PC-3 (cell line): ENCODE measurements at regions not wholly inside any gene's neighbourhood (a gene's known extent, or its start where the extent isn't known, plus 50 kb on each side); places are given as distances from the start of the nearest gene placed in this dataset.

Source experiments
- ATAC-seq: fragments of 200-7000 bp; cut with Tn5 transposase; 2 replicates; pipeline ENCODE4 v1.9.1; 2020; ENCODE audit warnings: mild to moderate bottlenecking, moderate library complexity
- BruUV-seq: library from RNA; stranded (reverse); fragments of 400-500 nt; replicated peaks from 2 replicates; lab custom pipeline; 2021; lab: Mats Ljungman, UMichigan
- CTCF ChIA-PET: fragments of 300-600 bp; sonication (Branson Sonifier 250); formaldehyde crosslinking; loops from one replicate; lab custom pipeline; 2022; ENCODE audit warnings: antibody characterized with exemption; lab: Charles Lee
- POLR2A ChIA-PET: fragments of 300-600 bp; sonication (Branson Sonifier 250); formaldehyde crosslinking; loops from one replicate; lab custom pipeline; 2022; ENCODE audit warnings: antibody characterized with exemption; ENCODE audit not compliant: unreplicated experiment; lab: Charles Lee
- DNase-seq: peaks from one replicate; pipeline ENCODE4 v3.0.0-alpha.2; 2015
- H2AFZ ChIP-seq: fragments of 300-600 bp; sonication (generic); 2 replicates; pipeline ENCODE4 v1.6.0; 2016; ENCODE audit warnings: antibody characterized with exemption, low read length
- H3F3A ChIP-seq: fragments of 300-600 bp; sonication (generic); one replicate; pipeline ENCODE4 v1.6.0; 2017; ENCODE audit warnings: antibody characterized with exemption, low read length, control low read depth, mild to moderate bottlenecking; ENCODE audit not compliant: unreplicated experiment
- H3K27ac ChIP-seq: fragments of 300-600 bp; sonication (generic); 2 replicates; pipeline ENCODE4 v1.5.1; 2016; ENCODE audit warnings: mild to moderate bottlenecking, low read length
- H3K27me3 ChIP-seq: fragments of 300-600 bp; sonication (generic); 2 replicates; pipeline ENCODE4 v1.6.1; 2016; ENCODE audit warnings: low read length, mixed read lengths
- H3K36me3 ChIP-seq: fragments of 300-600 bp; sonication (generic); 2 replicates; pipeline ENCODE4 v1.6.1; 2016; ENCODE audit warnings: low read depth, mixed run types, low read length, mixed read lengths
- H3K4me1 ChIP-seq: fragments of 300-600 bp; sonication (generic); 2 replicates; pipeline ENCODE4 v1.5.1; 2016; ENCODE audit warnings: low read length; ENCODE audit not compliant: insufficient read depth
- H3K4me2 ChIP-seq: fragments of 300-600 bp; sonication (generic); 2 replicates; pipeline ENCODE4 v1.6.0; 2016; ENCODE audit warnings: low read length
- H3K4me3 ChIP-seq: fragments of 300-600 bp; sonication (generic); 2 replicates; pipeline ENCODE4 v1.5.1; 2016; ENCODE audit warnings: mild to moderate bottlenecking, low read length, mixed read lengths
- H3K79me2 ChIP-seq: fragments of 300-600 bp; sonication (generic); 2 replicates; pipeline ENCODE4 v1.6.1; 2017; ENCODE audit warnings: low read length, mixed read lengths
- H3K9ac ChIP-seq: fragments of 300-600 bp; sonication (generic); 2 replicates; pipeline ENCODE4 v1.6.0; 2016; ENCODE audit warnings: mild to moderate bottlenecking, low read length
- H3K9me2 ChIP-seq: fragments of 300-600 bp; sonication (generic); replicated peaks from 2 replicates; pipeline ENCODE4 v1.6.1; 2016; ENCODE audit warnings: mixed run types, low read length, mixed read lengths
- H3K9me3 ChIP-seq: fragments of 300-600 bp; sonication (generic); 2 replicates; pipeline ENCODE4 v1.6.1; 2016; ENCODE audit warnings: low read length, mixed read lengths
- H4K20me1 ChIP-seq: fragments of 300-600 bp; sonication (generic); 2 replicates; pipeline ENCODE4 v1.6.1; 2016; ENCODE audit warnings: low read length, mixed read lengths
- CTCF ChIP-seq: fragments of 300-600 bp; sonication (generic); conservative IDR thresholded peaks from 2 replicates; pipeline ENCODE4 v1.5.1; 2017; ENCODE audit warnings: antibody characterized with exemption, low read depth, mild to moderate bottlenecking, low read length
- EZH2 ChIP-seq: fragments of 300-600 bp; sonication (generic); IDR thresholded peaks from one replicate; pipeline ENCODE4 v1.6.1; 2017; ENCODE audit warnings: antibody characterized with exemption, mild to moderate bottlenecking, low read length; ENCODE audit not compliant: unreplicated experiment
- EZH2phosphoT487 ChIP-seq: fragments of 300-600 bp; sonication (generic); IDR thresholded peaks from 2 replicates; pipeline ENCODE4 v1.6.1; 2018; ENCODE audit warnings: mild to moderate bottlenecking, antibody characterized with exemption, low read length, borderline replicate concordance
- intact Hi-C: fragments of 100-400 bp; cut with micrococcal nuclease; formaldehyde crosslinking; loops from 2 replicates; pipeline ENCODE4 v1.9.0; 2023

GRCh38 chr1:208312706-208313105 is 68.5 kb upstream of the PLXNA2 start:
- H3K9me2 ChIP-seq = no peaks in the 10 kb centered on the region
- H3K9me3 ChIP-seq = no peaks in the 10 kb centered on the region
- no peaks in the 10 kb centered on the region for H3F3A ChIP-seq
- ATAC-seq = no peak
- no TSS peak for BruUV-seq
- no peaks in the 10 kb centered on the region for H3K79me2 ChIP-seq
- POLR2A ChIA-PET = no interaction called here
- CTCF ChIA-PET = no interaction called here
- TF ChIP-seq CTCF (no peak), EZH2phosphoT487 (no peak), EZH2 (no peak)
- H2AFZ ChIP-seq = no peak overlapping the region
- no peaks in the 10 kb centered on the region for H3K36me3 ChIP-seq
- no peak overlapping the region for H3K9ac ChIP-seq
- peaks cover 66% of the 10 kb centered on the region for H3K27me3 ChIP-seq
- no peaks in the 10 kb centered on the region for H4K20me1 ChIP-seq
- no peaks in the 10 kb centered on the region for H3K4me1 ChIP-seq
- H3K4me3 ChIP-seq = no peak overlapping the region
- intact Hi-C loops = no loop called here
- DNase-seq = no peak
- H3K4me2 ChIP-seq = no peak overlapping the region
- no peak overlapping the region for H3K27ac ChIP-seq

- H3K27me3 ChIP-seq = peaks cover 69% of the 10 kb centered on the region
Measured at GRCh38 chr1:208314431-208314830, 70.2 kb upstream of the PLXNA2 start.

More at GRCh38 chr1:208314431-208314830, 70.2 kb upstream of the PLXNA2 start:
- Histone ChIP-seq H2AFZ (no peak overlapping the region), H3K36me3 (no peaks in the 10 kb centered on the region), H3K4me2 (no peak overlapping the region), H3K9me3 (no peaks in the 10 kb centered on the region), H3K27ac (no peak overlapping the region), H3K4me3 (no peak overlapping the region), H3K4me1 (no peaks in the 10 kb centered on the region), H3F3A (no peaks in the 10 kb centered on the region), H3K9me2 (no peaks in the 10 kb centered on the region), H3K9ac (no peak overlapping the region), H3K79me2 (no peaks in the 10 kb centered on the region), H4K20me1 (no peaks in the 10 kb centered on the region)
- TF ChIP-seq EZH2 (no peak), CTCF (no peak), EZH2phosphoT487 (no peak)
- ChIA-PET POLR2A (no interaction called here), CTCF (no interaction called here)
- ATAC-seq (no peak), DNase-seq (no peak)
- BruUV-seq = no TSS peak
- intact Hi-C loops = no loop called here
